ENCODE measurements at regions not wholly inside any gene's neighbourhood (a gene's known extent, or its start where the extent isn't known, plus 50 kb on each side); places are given as distances from the start of the nearest gene placed in this dataset.
A peak's percentile ranks its signal among the peaks of the same experiment; 100 is the strongest.

DNA sequence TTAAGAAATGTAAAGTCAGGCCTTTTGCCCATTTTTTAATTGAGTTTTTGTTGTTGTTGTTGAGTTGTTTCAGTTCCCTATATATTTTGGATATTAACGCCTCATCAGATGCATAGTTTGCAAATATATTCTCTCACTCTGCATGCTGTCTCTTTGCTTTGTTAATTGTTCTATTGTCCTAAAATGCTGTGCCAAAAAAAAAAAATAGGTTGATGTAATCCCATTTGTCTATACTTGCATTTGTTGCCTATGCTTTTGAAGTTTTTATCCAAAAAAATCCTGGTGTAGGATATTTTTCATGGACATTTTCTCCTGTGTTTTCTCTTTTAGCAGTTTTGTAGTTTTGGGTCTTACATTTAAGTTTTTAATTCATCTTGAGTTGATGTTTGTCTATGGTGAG lies 163.3 kb upstream of the STARD13 start:
- H3K27me3 ChIP-seq (ENCODE audit: insufficient read depth, low read length): no peaks in the 10 kb centered on the region
- H3K4me2 ChIP-seq (ENCODE audit: insufficient read depth, low read length): no peak overlapping the region
- no peak for DNase-seq (ENCODE audit: insufficient read length, low spot score, missing footprints)
- no peaks in the 10 kb centered on the region for H4K20me1 ChIP-seq (ENCODE audit: insufficient read depth, low read length)
- no peaks in the 10 kb centered on the region for H3K79me2 ChIP-seq (ENCODE audit: insufficient read depth, low read length)
- no peak overlapping the region for H3K27ac ChIP-seq (ENCODE audit: low read depth, low read length)
- no peak overlapping the region for H3K4me3 ChIP-seq (ENCODE audit: insufficient read depth, low read length)
- TF ChIP-seq, protein P1, sequence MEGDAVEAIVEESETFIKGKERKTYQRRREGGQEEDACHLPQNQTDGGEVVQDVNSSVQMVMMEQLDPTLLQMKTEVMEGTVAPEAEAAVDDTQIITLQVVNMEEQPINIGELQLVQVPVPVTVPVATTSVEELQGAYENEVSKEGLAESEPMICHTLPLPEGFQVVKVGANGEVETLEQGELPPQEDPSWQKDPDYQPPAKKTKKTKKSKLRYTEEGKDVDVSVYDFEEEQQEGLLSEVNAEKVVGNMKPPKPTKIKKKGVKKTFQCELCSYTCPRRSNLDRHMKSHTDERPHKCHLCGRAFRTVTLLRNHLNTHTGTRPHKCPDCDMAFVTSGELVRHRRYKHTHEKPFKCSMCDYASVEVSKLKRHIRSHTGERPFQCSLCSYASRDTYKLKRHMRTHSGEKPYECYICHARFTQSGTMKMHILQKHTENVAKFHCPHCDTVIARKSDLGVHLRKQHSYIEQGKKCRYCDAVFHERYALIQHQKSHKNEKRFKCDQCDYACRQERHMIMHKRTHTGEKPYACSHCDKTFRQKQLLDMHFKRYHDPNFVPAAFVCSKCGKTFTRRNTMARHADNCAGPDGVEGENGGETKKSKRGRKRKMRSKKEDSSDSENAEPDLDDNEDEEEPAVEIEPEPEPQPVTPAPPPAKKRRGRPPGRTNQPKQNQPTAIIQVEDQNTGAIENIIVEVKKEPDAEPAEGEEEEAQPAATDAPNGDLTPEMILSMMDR (IDR thresholded peaks at IDR 0.05; ENCODE audit: extremely low read depth, low read depth, low read length): no peak
- H3K36me3 ChIP-seq (ENCODE audit: insufficient read depth, low read length): no peaks in the 10 kb centered on the region
- no peaks in the 10 kb centered on the region for H3K9me3 ChIP-seq (ENCODE audit: low read depth, low read length)
- peaks cover 4% of the 10 kb centered on the region for H3K4me1 ChIP-seq (ENCODE audit: insufficient read depth, low read length)
- H2AFZ ChIP-seq (ENCODE audit: low read length): no peak overlapping the region

- Histone ChIP-seq H3K79me2 (ENCODE audit: insufficient read depth, low read length) (no peaks in the 10 kb centered on the region), H3K9me3 (ENCODE audit: low read depth, low read length) (no peaks in the 10 kb centered on the region), H3K4me2 (ENCODE audit: insufficient read depth, low read length) (no peak overlapping the region), H3K36me3 (ENCODE audit: insufficient read depth, low read length) (no peaks in the 10 kb centered on the region), H3K27ac (ENCODE audit: low read depth, low read length) (no peak overlapping the region), H3K27me3 (ENCODE audit: insufficient read depth, low read length) (no peaks in the 10 kb centered on the region), H4K20me1 (ENCODE audit: insufficient read depth, low read length) (no peaks in the 10 kb centered on the region), H3K4me1 (ENCODE audit: insufficient read depth, low read length) (peaks cover 20% of the 10 kb centered on the region), H3K4me3 (ENCODE audit: insufficient read depth, low read length) (no peak overlapping the region), H2AFZ (ENCODE audit: low read length) (no peak overlapping the region)
- TF ChIP-seq, protein P1 (IDR thresholded peaks at IDR 0.05; ENCODE audit: extremely low read depth, low read depth, low read length): no peak
- DNase-seq (ENCODE audit: insufficient read length, low spot score, missing footprints): no peak
Measured at GRCh38 chr13:33450956-33451709, 165.6 kb upstream of the STARD13 start.

GRCh38 chr13:33452873-33453517 lies 167.4 kb upstream of the STARD13 start:
- TF ChIP-seq, protein P1 (IDR thresholded peaks at IDR 0.05; ENCODE audit: extremely low read depth, low read depth, low read length): no peak
- DNase-seq (ENCODE audit: insufficient read length, low spot score, missing footprints): no peak
- Histone ChIP-seq H3K36me3 (ENCODE audit: insufficient read depth, low read length) (no peaks in the 10 kb centered on the region), H3K4me3 (ENCODE audit: insufficient read depth, low read length) (no peak overlapping the region), H3K27me3 (ENCODE audit: insufficient read depth, low read length) (no peaks in the 10 kb centered on the region), H4K20me1 (ENCODE audit: insufficient read depth, low read length) (no peaks in the 10 kb centered on the region), H3K79me2 (ENCODE audit: insufficient read depth, low read length) (no peaks in the 10 kb centered on the region), H3K4me2 (ENCODE audit: insufficient read depth, low read length) (no peak overlapping the region), H3K4me1 (ENCODE audit: insufficient read depth, low read length) (peaks cover 20% of the 10 kb centered on the region), H3K27ac (ENCODE audit: low read depth, low read length) (no peak overlapping the region), H2AFZ (ENCODE audit: low read length) (no peak overlapping the region), H3K9me3 (ENCODE audit: low read depth, low read length) (no peaks in the 10 kb centered on the region)

DNA sequence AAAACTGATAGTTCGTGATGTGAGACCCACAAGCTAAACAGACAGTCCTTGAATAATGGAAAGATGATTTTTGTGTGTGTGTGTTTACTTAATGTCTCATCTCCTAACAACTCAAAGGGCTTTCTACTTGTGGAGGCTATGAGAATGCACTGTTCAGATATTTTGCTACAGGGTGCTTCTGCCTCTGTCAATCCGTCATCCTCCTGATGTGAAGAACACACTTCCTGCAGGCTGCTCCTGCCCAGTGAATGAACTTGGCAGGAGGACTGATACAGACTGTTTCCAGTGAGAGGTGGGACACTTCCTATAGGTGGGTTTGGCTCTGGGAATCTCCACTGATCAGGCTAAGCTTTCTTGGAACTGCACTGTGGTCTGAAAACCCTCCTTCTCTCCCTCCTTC lies 168.4 kb upstream of the STARD13 start:
- H3K79me2 ChIP-seq (ENCODE audit: insufficient read depth, low read length): no peaks in the 10 kb centered on the region
- peak overlapping the region; percentile 85 for H3K27ac ChIP-seq (ENCODE audit: low read depth, low read length)
- DNase-seq (ENCODE audit: insufficient read length, low spot score, missing footprints): no peak
- H3K4me2 ChIP-seq (ENCODE audit: insufficient read depth, low read length): peak overlapping the region; percentile 42
- H3K4me1 ChIP-seq (ENCODE audit: insufficient read depth, low read length): peaks cover 20% of the 10 kb centered on the region
- no peaks in the 10 kb centered on the region for H3K36me3 ChIP-seq (ENCODE audit: insufficient read depth, low read length)
- H3K9me3 ChIP-seq (ENCODE audit: low read depth, low read length): no peaks in the 10 kb centered on the region
- H3K4me3 ChIP-seq (ENCODE audit: insufficient read depth, low read length): no peak overlapping the region
- H4K20me1 ChIP-seq (ENCODE audit: insufficient read depth, low read length): no peaks in the 10 kb centered on the region
- TF ChIP-seq, protein P1 (IDR thresholded peaks at IDR 0.05; ENCODE audit: extremely low read depth, low read depth, low read length): no peak
- H3K27me3 ChIP-seq (ENCODE audit: insufficient read depth, low read length): no peaks in the 10 kb centered on the region
- H2AFZ ChIP-seq (ENCODE audit: low read length): peak overlapping the region; percentile 16

Data from osteoblast (primary cell).